ENCODE measurements at regions not wholly inside any gene's neighbourhood (a gene's known extent, or its start where the extent isn't known, plus 50 kb on each side); places are given as distances from the start of the nearest gene placed in this dataset.

GRCh38 chr1:78420181-78420580 is 70.6 kb upstream of the PTGFR start:
- Histone ChIP-seq H4K12ac (ENCODE audit: low read depth, low read length) (no peak overlapping the region), H3K79me1 (ENCODE audit: low read length) (no peaks in the 10 kb centered on the region), H2BK12ac (ENCODE audit: low read length) (no peak overlapping the region), H2BK120ac (ENCODE audit: insufficient read depth, low read length, poor library complexity) (no peak overlapping the region), H3K4me2 (ENCODE audit: low read length) (no peak overlapping the region), H3K14ac (ENCODE audit: low read length) (no peak overlapping the region), H2AFZ (ENCODE audit: insufficient read depth, low read length, poor library complexity) (no peak overlapping the region), H3K79me2 (ENCODE audit: control insufficient read depth, insufficient read depth, low read length, poor library complexity) (no peaks in the 10 kb centered on the region), H3K23ac (ENCODE audit: low read length) (no peak overlapping the region), H3K9me3 (ENCODE audit: insufficient read depth, low read depth, low read length) (no peaks in the 10 kb centered on the region), H2BK5ac (ENCODE audit: low read depth, low read length, poor library complexity) (no peak overlapping the region), H3K27me3 (ENCODE audit: insufficient read depth, low read length) (no peaks in the 10 kb centered on the region), H4K91ac (ENCODE audit: low read depth, low read length) (no peak overlapping the region), H4K8ac (ENCODE audit: low read depth, low read length) (no peak overlapping the region), H3K4ac (ENCODE audit: low read depth, low read length) (no peak overlapping the region), H3K18ac (ENCODE audit: low read length) (no peak overlapping the region), H3K36me3 (ENCODE audit: control insufficient read depth in 1 of 2, insufficient read depth in 2 of 2, low read length in 2 of 2) (no peaks in the 10 kb centered on the region), H3K9ac (ENCODE audit: low read length) (no peak overlapping the region), H3K27ac (ENCODE audit: low read depth, low read length) (no peak overlapping the region), H3K4me3 (ENCODE audit: low read depth, low read length) (no peak overlapping the region), H2AK5ac (ENCODE audit: low read length) (no peak overlapping the region), H3K4me1 (ENCODE audit: control insufficient read depth in 1 of 2, insufficient read depth in 2 of 2, low read length in 2 of 2) (no peaks in the 10 kb centered on the region)
- WGBS (ENCODE audit: extremely low coverage, insufficient coverage, insufficient read length) = no CpG with 5 or more reads among the region's 3 CpGs
- DNase-seq = no peak

GRCh38 chr1:78420688-78421087 is 70.1 kb upstream of the PTGFR start:
- Histone ChIP-seq H3K4me1 (ENCODE audit: control insufficient read depth in 1 of 2, insufficient read depth in 2 of 2, low read length in 2 of 2) (no peaks in the 10 kb centered on the region), H3K4me3 (ENCODE audit: low read depth, low read length) (no peak overlapping the region), H3K27me3 (ENCODE audit: insufficient read depth, low read length) (no peaks in the 10 kb centered on the region), H3K9me3 (ENCODE audit: insufficient read depth, low read depth, low read length) (no peaks in the 10 kb centered on the region), H2BK5ac (ENCODE audit: low read depth, low read length, poor library complexity) (no peak overlapping the region), H3K79me2 (ENCODE audit: control insufficient read depth, insufficient read depth, low read length, poor library complexity) (no peaks in the 10 kb centered on the region), H3K14ac (ENCODE audit: low read length) (no peak overlapping the region), H3K4me2 (ENCODE audit: low read length) (no peak overlapping the region), H4K91ac (ENCODE audit: low read depth, low read length) (no peak overlapping the region), H4K12ac (ENCODE audit: low read depth, low read length) (no peak overlapping the region), H3K79me1 (ENCODE audit: low read length) (no peaks in the 10 kb centered on the region), H3K4ac (ENCODE audit: low read depth, low read length) (no peak overlapping the region), H3K23ac (ENCODE audit: low read length) (no peak overlapping the region), H3K27ac (ENCODE audit: low read depth, low read length) (no peak overlapping the region), H3K9ac (ENCODE audit: low read length) (no peak overlapping the region), H2AFZ (ENCODE audit: insufficient read depth, low read length, poor library complexity) (no peak overlapping the region), H3K36me3 (ENCODE audit: control insufficient read depth in 1 of 2, insufficient read depth in 2 of 2, low read length in 2 of 2) (no peaks in the 10 kb centered on the region), H3K18ac (ENCODE audit: low read length) (no peak overlapping the region), H4K8ac (ENCODE audit: low read depth, low read length) (no peak overlapping the region), H2AK5ac (ENCODE audit: low read length) (no peak overlapping the region), H2BK120ac (ENCODE audit: insufficient read depth, low read length, poor library complexity) (no peak overlapping the region), H2BK12ac (ENCODE audit: low read length) (no peak overlapping the region)
- DNase-seq = no peak

- Histone ChIP-seq H4K8ac (ENCODE audit: low read depth, low read length) (no peak overlapping the region), H3K14ac (ENCODE audit: low read length) (no peak overlapping the region), H3K79me1 (ENCODE audit: low read length) (no peaks in the 10 kb centered on the region), H3K79me2 (ENCODE audit: control insufficient read depth, insufficient read depth, low read length, poor library complexity) (no peaks in the 10 kb centered on the region), H3K4me3 (ENCODE audit: low read depth, low read length) (no peak overlapping the region), H3K23ac (ENCODE audit: low read length) (no peak overlapping the region), H2BK120ac (ENCODE audit: insufficient read depth, low read length, poor library complexity) (no peak overlapping the region), H2BK12ac (ENCODE audit: low read length) (no peak overlapping the region), H4K91ac (ENCODE audit: low read depth, low read length) (no peak overlapping the region), H3K4ac (ENCODE audit: low read depth, low read length) (no peak overlapping the region), H3K4me2 (ENCODE audit: low read length) (no peak overlapping the region), H3K18ac (ENCODE audit: low read length) (no peak overlapping the region), H3K27me3 (ENCODE audit: insufficient read depth, low read length) (no peaks in the 10 kb centered on the region), H3K27ac (ENCODE audit: low read depth, low read length) (no peak overlapping the region), H3K36me3 (ENCODE audit: control insufficient read depth in 1 of 2, insufficient read depth in 2 of 2, low read length in 2 of 2) (no peaks in the 10 kb centered on the region), H3K9ac (ENCODE audit: low read length) (no peak overlapping the region), H3K4me1 (ENCODE audit: control insufficient read depth in 1 of 2, insufficient read depth in 2 of 2, low read length in 2 of 2) (no peaks in the 10 kb centered on the region), H3K9me3 (ENCODE audit: insufficient read depth, low read depth, low read length) (no peaks in the 10 kb centered on the region), H2BK5ac (ENCODE audit: low read depth, low read length, poor library complexity) (no peak overlapping the region), H2AK5ac (ENCODE audit: low read length) (no peak overlapping the region), H2AFZ (ENCODE audit: insufficient read depth, low read length, poor library complexity) (no peak overlapping the region), H4K12ac (ENCODE audit: low read depth, low read length) (no peak overlapping the region)
- WGBS (ENCODE audit: extremely low coverage, insufficient coverage, insufficient read length) = no CpG with 5 or more reads among the region's 5 CpGs
- DNase-seq = no peak
Observed at GRCh38 chr1:78424720-78425119, 66.1 kb upstream of the PTGFR start.

- Histone ChIP-seq H3K4ac (ENCODE audit: low read depth, low read length) (no peak overlapping the region), H3K4me2 (ENCODE audit: low read length) (no peak overlapping the region), H3K14ac (ENCODE audit: low read length) (no peak overlapping the region), H3K4me3 (ENCODE audit: low read depth, low read length) (no peak overlapping the region), H3K9ac (ENCODE audit: low read length) (no peak overlapping the region), H3K79me2 (ENCODE audit: control insufficient read depth, insufficient read depth, low read length, poor library complexity) (no peaks in the 10 kb centered on the region), H3K23ac (ENCODE audit: low read length) (no peak overlapping the region), H4K12ac (ENCODE audit: low read depth, low read length) (no peak overlapping the region), H4K8ac (ENCODE audit: low read depth, low read length) (no peak overlapping the region), H2AFZ (ENCODE audit: insufficient read depth, low read length, poor library complexity) (no peak overlapping the region), H2AK5ac (ENCODE audit: low read length) (no peak overlapping the region), H4K91ac (ENCODE audit: low read depth, low read length) (no peak overlapping the region), H3K36me3 (ENCODE audit: control insufficient read depth in 1 of 2, insufficient read depth in 2 of 2, low read length in 2 of 2) (no peaks in the 10 kb centered on the region), H3K4me1 (ENCODE audit: control insufficient read depth in 1 of 2, insufficient read depth in 2 of 2, low read length in 2 of 2) (no peaks in the 10 kb centered on the region), H2BK5ac (ENCODE audit: low read depth, low read length, poor library complexity) (no peak overlapping the region), H3K9me3 (ENCODE audit: insufficient read depth, low read depth, low read length) (no peaks in the 10 kb centered on the region), H2BK120ac (ENCODE audit: insufficient read depth, low read length, poor library complexity) (no peak overlapping the region), H3K27ac (ENCODE audit: low read depth, low read length) (no peak overlapping the region), H3K27me3 (ENCODE audit: insufficient read depth, low read length) (no peaks in the 10 kb centered on the region), H2BK12ac (ENCODE audit: low read length) (no peak overlapping the region), H3K18ac (ENCODE audit: low read length) (no peak overlapping the region), H3K79me1 (ENCODE audit: low read length) (no peaks in the 10 kb centered on the region)
- no CpG with 5 or more reads among the region's 4 CpGs for WGBS (ENCODE audit: extremely low coverage, insufficient coverage, insufficient read length)
- no peak for DNase-seq
Observed at GRCh38 chr1:78426408-78426807, 64.4 kb upstream of the PTGFR start.

- no peak overlapping the region for H3K4me2 ChIP-seq (ENCODE audit: low read length)
- no peak overlapping the region for H3K23ac ChIP-seq (ENCODE audit: low read length)
- no peak overlapping the region for H2BK5ac ChIP-seq (ENCODE audit: low read depth, low read length, poor library complexity)
- H2AK5ac ChIP-seq (ENCODE audit: low read length) = no peak overlapping the region
- WGBS (ENCODE audit: extremely low coverage, insufficient coverage, insufficient read length) = no CpG with 5 or more reads among the region's 2 CpGs
- no peak overlapping the region for H2BK12ac ChIP-seq (ENCODE audit: low read length)
- no peak overlapping the region for H3K14ac ChIP-seq (ENCODE audit: low read length)
- no peaks in the 10 kb centered on the region for H3K27me3 ChIP-seq (ENCODE audit: insufficient read depth, low read length)
- no peak overlapping the region for H4K8ac ChIP-seq (ENCODE audit: low read depth, low read length)
- H3K4me1 ChIP-seq (ENCODE audit: control insufficient read depth in 1 of 2, insufficient read depth in 2 of 2, low read length in 2 of 2) = no peaks in the 10 kb centered on the region
- no peak overlapping the region for H4K12ac ChIP-seq (ENCODE audit: low read depth, low read length)
- H2BK120ac ChIP-seq (ENCODE audit: insufficient read depth, low read length, poor library complexity) = no peak overlapping the region
- no peaks in the 10 kb centered on the region for H3K36me3 ChIP-seq (ENCODE audit: control insufficient read depth in 1 of 2, insufficient read depth in 2 of 2, low read length in 2 of 2)
- no peak overlapping the region for H3K4me3 ChIP-seq (ENCODE audit: low read depth, low read length)
- no peak overlapping the region for H2AFZ ChIP-seq (ENCODE audit: insufficient read depth, low read length, poor library complexity)
- H3K79me2 ChIP-seq (ENCODE audit: control insufficient read depth, insufficient read depth, low read length, poor library complexity) = no peaks in the 10 kb centered on the region
- H3K9ac ChIP-seq (ENCODE audit: low read length) = no peak overlapping the region
- H3K9me3 ChIP-seq (ENCODE audit: insufficient read depth, low read depth, low read length) = no peaks in the 10 kb centered on the region
- no peak overlapping the region for H4K91ac ChIP-seq (ENCODE audit: low read depth, low read length)
- H3K4ac ChIP-seq (ENCODE audit: low read depth, low read length) = no peak overlapping the region
- no peak overlapping the region for H3K18ac ChIP-seq (ENCODE audit: low read length)
- no peaks in the 10 kb centered on the region for H3K79me1 ChIP-seq (ENCODE audit: low read length)
- DNase-seq = no peak
- H3K27ac ChIP-seq (ENCODE audit: low read depth, low read length) = no peak overlapping the region
Observed at GRCh38 chr1:78427506-78427905, 63.3 kb upstream of the PTGFR start.
